ENCODE measurements at regions not wholly inside any gene's neighbourhood (a gene's known extent, or its start where the extent isn't known, plus 50 kb on each side); places are given as distances from the start of the nearest gene placed in this dataset.

DNA sequence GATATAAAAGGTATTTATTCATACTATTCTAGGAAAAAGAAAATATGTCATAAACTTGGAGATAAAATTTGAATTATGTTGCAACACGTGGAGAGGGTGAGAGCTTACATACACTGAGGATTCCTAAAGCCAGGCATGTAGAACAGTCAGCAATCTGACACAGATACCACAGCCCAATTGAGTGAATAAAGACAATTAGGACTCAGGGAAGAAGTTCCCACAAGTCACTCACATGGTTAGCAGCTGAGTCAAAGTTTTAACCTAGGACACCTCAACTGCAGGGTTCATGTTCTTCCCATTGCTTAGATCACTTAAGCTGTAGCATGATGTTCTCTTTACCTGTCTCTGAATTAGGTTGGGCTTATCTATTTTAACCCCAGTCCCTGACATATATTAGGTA is 189.5 kb downstream of the CMPK2 start:
- TF ChIP-seq, protein P1, sequence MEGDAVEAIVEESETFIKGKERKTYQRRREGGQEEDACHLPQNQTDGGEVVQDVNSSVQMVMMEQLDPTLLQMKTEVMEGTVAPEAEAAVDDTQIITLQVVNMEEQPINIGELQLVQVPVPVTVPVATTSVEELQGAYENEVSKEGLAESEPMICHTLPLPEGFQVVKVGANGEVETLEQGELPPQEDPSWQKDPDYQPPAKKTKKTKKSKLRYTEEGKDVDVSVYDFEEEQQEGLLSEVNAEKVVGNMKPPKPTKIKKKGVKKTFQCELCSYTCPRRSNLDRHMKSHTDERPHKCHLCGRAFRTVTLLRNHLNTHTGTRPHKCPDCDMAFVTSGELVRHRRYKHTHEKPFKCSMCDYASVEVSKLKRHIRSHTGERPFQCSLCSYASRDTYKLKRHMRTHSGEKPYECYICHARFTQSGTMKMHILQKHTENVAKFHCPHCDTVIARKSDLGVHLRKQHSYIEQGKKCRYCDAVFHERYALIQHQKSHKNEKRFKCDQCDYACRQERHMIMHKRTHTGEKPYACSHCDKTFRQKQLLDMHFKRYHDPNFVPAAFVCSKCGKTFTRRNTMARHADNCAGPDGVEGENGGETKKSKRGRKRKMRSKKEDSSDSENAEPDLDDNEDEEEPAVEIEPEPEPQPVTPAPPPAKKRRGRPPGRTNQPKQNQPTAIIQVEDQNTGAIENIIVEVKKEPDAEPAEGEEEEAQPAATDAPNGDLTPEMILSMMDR (conservative IDR thresholded peaks at IDR 0.05; ENCODE audit: low read depth, low read length): no peak
- TF ChIP-seq EZH2 (IDR thresholded peaks at IDR 0.05; ENCODE audit: low read length, unreplicated experiment) (no peak), EZH2phosphoT487 (IDR thresholded peaks at IDR 0.05; ENCODE audit: borderline replicate concordance, low read length) (no peak)
